Fibroblast of mammary gland (primary cell): ENCODE measurements at regions not wholly inside any gene's neighbourhood (a gene's known extent, or its start where the extent isn't known, plus 50 kb on each side); places are given as distances from the start of the nearest gene placed in this dataset.

ENCODE experiments used
- DNase-seq: peaks from one replicate; pipeline ENCODE4 v3.0.0-alpha.2; 2010; ENCODE audit warnings: low read depth
- H3K4me3 ChIP-seq: 2 replicates; pipeline ENCODE4 v1.5.1; 2011; ENCODE audit warnings: low read depth, mild to moderate bottlenecking, low read length, moderate library complexity; ENCODE audit not compliant: control insufficient read depth
- TF ChIP-seq, protein P1 (sequence below): conservative IDR thresholded peaks from 2 replicates; pipeline ENCODE4 v1.5.1; 2011; ENCODE audit warnings: low read depth, low read length, inconsistent platforms; ENCODE audit not compliant: control insufficient read depth, insufficient read depth

DNA sequence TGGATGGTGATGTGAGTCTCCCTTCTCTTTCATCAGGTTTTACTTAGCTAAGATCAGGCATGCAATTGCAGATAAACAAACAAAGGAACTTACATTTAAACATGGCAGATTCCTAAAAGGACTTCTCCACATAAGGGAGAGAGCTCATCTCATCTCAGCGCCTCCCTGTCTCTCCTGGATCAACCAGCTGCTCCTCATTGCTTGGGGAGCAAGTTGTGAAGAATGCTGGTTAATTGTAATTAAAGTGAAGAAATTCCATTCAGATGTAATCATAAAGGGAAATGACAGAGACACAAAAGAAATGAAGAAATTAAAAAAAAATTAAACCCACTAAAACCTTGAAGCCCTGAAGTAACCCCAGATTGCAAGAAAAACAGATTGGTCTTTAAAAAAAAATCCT, 104.4 kb upstream of the DIO2 start:
- DNase-seq, result no peak
- H3K4me3 ChIP-seq, result no peak overlapping the region
- TF ChIP-seq, protein P1, sequence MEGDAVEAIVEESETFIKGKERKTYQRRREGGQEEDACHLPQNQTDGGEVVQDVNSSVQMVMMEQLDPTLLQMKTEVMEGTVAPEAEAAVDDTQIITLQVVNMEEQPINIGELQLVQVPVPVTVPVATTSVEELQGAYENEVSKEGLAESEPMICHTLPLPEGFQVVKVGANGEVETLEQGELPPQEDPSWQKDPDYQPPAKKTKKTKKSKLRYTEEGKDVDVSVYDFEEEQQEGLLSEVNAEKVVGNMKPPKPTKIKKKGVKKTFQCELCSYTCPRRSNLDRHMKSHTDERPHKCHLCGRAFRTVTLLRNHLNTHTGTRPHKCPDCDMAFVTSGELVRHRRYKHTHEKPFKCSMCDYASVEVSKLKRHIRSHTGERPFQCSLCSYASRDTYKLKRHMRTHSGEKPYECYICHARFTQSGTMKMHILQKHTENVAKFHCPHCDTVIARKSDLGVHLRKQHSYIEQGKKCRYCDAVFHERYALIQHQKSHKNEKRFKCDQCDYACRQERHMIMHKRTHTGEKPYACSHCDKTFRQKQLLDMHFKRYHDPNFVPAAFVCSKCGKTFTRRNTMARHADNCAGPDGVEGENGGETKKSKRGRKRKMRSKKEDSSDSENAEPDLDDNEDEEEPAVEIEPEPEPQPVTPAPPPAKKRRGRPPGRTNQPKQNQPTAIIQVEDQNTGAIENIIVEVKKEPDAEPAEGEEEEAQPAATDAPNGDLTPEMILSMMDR, result no peak

DNA sequence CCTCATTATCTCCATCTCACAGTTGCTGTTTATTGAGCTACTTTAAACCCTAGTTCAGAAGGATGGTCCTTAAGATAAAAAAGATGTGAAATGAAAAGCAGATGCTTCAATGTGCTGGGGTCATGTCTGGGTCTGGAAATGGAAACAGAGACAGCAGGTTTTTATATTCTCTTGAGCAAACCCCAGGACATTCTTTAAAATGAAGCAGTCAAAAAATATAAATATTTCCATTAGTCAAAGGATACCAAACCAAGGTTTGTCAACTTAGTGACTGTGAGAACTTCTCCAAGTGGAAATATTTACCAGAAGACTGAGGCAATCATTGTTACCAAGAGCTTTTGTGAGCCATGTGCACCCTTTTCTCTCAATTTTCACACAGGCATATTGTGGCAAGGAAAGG, 102.5 kb upstream of the DIO2 start:
- TF ChIP-seq, protein P1, result no peak
- DNase-seq, result no peak
- H3K4me3 ChIP-seq, result no peak overlapping the region

DNA sequence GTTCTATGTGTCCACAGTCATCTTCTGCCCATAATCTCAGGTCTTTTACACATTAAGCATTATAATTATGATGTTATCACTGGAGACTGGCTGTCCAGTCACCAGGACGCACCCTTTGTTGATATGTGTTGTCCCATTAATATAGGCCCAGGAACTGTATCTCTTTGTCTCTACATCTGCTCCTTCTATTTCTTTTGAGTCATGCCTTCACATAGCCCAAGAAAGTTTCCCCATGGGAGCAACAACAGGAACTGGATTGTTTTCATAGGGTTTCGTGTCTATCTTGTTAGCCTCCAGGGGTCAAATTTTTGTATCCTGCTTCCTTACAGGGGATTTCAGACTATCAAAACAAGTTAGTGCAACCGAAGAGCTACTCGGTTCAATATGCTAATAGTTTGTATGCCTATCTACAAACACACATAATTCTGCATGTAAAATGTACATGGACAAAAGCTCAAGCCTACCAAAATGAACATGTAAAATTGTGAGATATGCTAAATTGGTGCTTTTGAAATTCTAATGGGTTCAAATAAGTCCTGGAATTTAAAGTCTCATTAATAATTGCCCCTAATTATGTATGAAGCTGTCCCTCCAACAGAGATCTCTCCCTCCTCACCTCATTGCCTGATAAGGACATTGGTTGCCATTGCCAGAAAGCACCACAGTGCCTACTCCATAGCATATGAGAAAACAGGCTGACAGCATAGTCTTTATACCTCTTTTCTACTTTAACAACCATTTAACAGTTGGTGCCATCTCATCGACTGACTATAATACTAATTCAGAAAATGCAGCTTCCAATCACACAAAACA, 99.8 kb upstream of the DIO2 start:
- H3K4me3 ChIP-seq, result no peak overlapping the region
- DNase-seq, result peak; percentile 61
- TF ChIP-seq, protein P1, result no peak

DNA sequence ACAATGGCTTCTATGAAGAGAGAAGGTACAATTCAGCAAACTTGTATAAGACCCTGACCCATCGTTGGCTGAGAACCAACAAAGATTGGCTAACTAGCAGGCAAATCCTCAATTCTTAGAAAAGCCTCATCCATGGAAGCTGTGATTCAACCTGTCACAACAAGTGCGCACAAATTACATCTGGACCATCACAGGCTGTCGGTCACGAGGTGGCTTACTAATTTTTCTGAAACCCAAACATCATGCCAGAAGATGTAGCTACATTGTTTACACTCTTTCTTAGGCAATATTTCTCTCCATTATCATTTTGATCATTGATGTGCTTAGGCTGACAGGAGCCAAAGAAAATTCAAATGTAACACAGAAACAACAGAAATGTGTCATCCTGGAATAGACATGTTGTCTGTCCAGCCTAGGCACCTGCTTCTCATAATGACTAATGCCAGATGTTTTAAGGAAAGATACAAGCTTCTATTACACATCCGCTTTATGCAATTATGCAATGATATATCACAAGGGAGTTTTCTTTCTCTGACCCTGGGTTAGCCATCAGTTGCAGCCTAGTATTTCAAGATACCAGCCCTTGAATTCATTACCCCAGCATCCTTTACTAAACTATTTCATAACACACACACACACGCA, 92.9 kb upstream of the DIO2 start:
- TF ChIP-seq, protein P1, result no peak
- DNase-seq, result peak; percentile 78

DNA sequence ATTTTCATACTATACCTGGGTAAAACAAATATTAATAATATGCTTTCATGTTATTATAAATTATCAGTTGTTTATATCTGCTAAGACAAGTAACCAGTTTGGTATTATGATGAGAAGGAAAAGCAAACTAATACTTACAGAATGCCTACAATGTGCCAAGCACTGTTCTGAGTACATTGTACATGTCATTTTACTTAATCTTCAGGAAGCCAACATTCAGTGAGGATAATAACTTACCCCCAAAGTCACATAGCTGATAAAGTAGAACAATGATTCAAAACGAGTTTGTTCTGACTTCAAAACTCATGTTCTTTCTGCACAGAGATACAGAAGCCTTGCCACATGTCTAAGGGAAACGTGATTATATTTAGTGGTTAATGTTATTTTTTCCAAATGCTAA, 89.0 kb upstream of the DIO2 start:
- TF ChIP-seq, protein P1, result no peak
- no peak for DNase-seq
- no peak overlapping the region for H3K4me3 ChIP-seq

More for the DNA sequence above, 92.9 kb upstream of the DIO2 start:
- no peak overlapping the region for H3K4me3 ChIP-seq

DNA sequence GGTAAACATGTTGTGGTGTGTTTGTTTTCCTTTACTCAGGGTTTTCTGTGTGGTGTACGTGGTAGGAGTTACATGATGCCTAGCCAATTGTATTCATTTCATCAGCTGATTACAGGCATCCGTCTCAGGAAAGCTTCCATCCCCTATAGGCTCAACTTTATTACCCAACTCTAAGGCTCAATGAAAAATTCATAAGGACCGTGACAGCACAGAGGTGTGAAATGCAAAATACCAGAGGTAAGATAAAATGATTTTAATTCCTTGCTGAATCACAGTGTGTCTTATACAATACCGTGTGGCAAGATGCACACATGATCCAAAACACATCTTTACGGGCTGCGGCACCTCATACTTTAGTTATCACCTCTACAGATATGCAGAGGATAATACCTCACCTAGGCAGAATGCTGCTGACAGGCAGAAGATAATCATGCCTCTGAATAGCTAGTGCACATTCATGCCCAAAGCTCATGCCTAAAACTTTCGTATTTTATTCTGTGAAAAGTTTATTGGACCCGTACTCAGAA, 87.2 kb upstream of the DIO2 start:
- TF ChIP-seq, protein P1, result no peak
- DNase-seq, result no peak
- no peak overlapping the region for H3K4me3 ChIP-seq
